ENCODE measurements at regions not wholly inside any gene's neighbourhood (a gene's known extent, or its start where the extent isn't known, plus 50 kb on each side); places are given as distances from the start of the nearest gene placed in this dataset.

- no peak for DNase-seq (ENCODE audit: low spot score)
These were observed 359.2 kb downstream of the BUD13 start for GRCh38 chr11:116413301-116414242.

- DNase-seq (ENCODE audit: low spot score), result no peak
These were observed 360.5 kb downstream of the BUD13 start for GRCh38 chr11:116412118-116412889.

- DNase-seq (ENCODE audit: low spot score), result no peak
These were observed 363.5 kb downstream of the BUD13 start for GRCh38 chr11:116409238-116409637.

DNA sequence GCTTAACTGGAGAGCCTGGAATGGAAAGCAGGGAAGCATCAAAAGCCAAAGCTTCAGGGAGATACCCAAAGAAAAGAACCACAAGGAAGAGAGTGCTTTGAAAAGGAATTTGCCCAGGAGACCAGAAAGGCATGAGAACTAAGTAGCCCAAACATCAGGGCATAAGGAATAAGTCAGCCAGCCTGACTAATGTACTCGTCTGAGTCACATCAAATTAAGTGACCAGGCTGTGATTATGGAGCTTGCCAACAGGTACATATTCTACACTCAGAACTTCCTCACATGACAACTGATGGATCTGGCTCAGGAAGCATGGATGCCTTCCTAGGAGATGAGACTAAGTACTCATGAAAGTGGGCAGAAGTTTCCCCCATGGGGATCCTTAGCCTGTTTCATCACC is 366.7 kb downstream of the BUD13 start:
- no peak for DNase-seq (ENCODE audit: low spot score)

DNA sequence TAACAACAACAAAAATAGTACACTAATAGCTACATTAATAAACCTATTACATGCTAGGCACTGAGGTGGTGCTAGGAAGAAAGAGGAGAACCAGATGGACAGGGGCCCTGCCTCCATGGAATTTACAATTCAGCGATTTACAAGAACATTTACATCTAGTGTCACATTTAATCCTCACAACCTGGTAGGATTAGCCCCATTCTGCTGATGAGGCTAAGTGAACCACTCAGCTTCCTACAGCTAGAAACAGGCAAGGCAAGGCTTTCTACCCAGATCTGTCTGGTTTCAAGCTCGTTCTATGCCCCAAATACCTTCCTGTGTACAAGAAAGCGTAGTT is 368.4 kb downstream of the BUD13 start:
- DNase-seq (ENCODE audit: low spot score), result no peak

GRCh38 chr11:116403794-116404461 is 368.9 kb downstream of the BUD13 start:
- no peak for DNase-seq (ENCODE audit: low spot score)

GRCh38 chr11:116400081-116400480 is 372.7 kb downstream of the BUD13 start:
- no peak for DNase-seq (ENCODE audit: low spot score)

GRCh38 chr11:116397602-116398084 is 375.1 kb downstream of the BUD13 start:
- peak; percentile 18 for DNase-seq (ENCODE audit: low spot score)

- DNase-seq (ENCODE audit: low spot score), result no peak
These were observed 376.5 kb downstream of the BUD13 start for GRCh38 chr11:116396331-116396730.

DNA sequence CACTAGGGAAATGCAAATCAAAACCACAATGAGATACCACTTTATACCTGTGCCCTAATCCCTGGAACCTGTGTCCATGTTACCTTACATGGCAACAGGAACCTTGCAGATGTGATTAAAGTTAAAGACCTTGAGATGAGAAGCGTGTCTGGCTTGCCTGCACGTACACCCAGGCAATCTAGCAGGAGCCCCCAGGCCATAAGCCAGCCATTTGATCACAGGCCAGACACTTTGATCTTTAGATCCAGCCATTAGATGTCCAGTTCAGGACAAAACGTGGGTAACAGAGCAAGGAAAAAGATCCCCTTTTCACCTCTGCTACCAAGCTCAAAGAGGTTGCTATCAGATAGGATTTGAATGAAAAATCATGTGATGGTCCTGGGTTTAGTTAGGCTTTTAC is 378.8 kb downstream of the BUD13 start:
- DNase-seq (ENCODE audit: low spot score), result no peak

GRCh38 chr11:116390963-116391362 is 381.8 kb downstream of the BUD13 start:
- no peak for DNase-seq (ENCODE audit: low spot score)

DNA sequence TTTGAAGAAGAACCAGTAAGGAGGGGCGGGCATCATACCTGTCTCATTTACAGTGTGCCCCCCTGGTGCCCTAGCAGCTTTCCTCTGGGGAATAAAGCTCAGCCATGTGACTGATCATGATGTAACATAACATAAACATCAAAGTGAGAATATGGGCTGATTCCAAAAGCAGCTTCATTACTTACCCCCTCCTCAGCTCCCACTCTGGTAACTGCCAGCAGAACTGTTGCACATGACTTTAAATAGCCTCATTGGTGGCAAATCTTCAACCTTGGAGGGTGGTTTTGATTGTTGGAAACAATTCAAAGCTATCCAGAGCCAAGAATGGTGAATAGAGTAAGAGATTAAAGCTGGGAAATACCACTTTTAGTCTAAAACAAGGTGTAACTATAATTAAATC is 384.6 kb downstream of the BUD13 start:
- no peak for DNase-seq (ENCODE audit: low spot score)

GRCh38 chr11:116387641-116388040 is 385.1 kb downstream of the BUD13 start:
- no peak for DNase-seq (ENCODE audit: low spot score)

GRCh38 chr11:116386118-116386699 is 386.6 kb downstream of the BUD13 start:
- no peak for DNase-seq (ENCODE audit: low spot score)

- DNase-seq (ENCODE audit: low spot score), result no peak
These were observed 387.9 kb downstream of the BUD13 start for GRCh38 chr11:116384876-116385275.

- no peak for DNase-seq (ENCODE audit: low spot score)
These were observed 388.4 kb downstream of the BUD13 start for GRCh38 chr11:116384407-116384806.

GRCh38 chr11:116379185-116379828 is 393.5 kb downstream of the BUD13 start:
- no peak for DNase-seq (ENCODE audit: low spot score)

- DNase-seq (ENCODE audit: low spot score), result no peak
These were observed 396.2 kb downstream of the BUD13 start for GRCh38 chr11:116376547-116376946.

DNA sequence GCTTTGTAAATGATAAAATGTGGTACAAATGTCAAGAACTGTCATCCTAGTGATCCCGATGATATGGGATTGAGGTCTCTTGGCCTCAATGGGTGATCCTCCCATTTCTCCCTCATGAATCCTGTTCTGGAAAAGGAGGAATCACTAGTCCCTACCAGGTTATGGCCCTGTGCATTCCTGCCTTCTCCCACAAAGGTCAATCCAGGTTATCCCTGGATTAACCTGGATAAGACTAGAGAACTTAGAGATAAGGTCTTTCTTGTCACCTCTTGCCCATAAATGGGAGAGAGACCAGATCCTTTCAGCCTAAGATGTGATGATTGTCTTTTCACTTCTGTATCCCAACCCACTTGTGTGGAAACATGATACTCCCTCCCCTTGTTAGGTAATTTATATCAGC is 396.7 kb downstream of the BUD13 start:
- DNase-seq (ENCODE audit: low spot score), result no peak

- no peak for DNase-seq (ENCODE audit: low spot score)
These were observed 397.6 kb downstream of the BUD13 start for GRCh38 chr11:116375221-116375620.

GRCh38 chr11:116374085-116374484 is 398.7 kb downstream of the BUD13 start:
- no peak for DNase-seq (ENCODE audit: low spot score)
